ENCODE measurements at regions not wholly inside any gene's neighbourhood (a gene's known extent, or its start where the extent isn't known, plus 50 kb on each side); places are given as distances from the start of the nearest gene placed in this dataset.

DNA sequence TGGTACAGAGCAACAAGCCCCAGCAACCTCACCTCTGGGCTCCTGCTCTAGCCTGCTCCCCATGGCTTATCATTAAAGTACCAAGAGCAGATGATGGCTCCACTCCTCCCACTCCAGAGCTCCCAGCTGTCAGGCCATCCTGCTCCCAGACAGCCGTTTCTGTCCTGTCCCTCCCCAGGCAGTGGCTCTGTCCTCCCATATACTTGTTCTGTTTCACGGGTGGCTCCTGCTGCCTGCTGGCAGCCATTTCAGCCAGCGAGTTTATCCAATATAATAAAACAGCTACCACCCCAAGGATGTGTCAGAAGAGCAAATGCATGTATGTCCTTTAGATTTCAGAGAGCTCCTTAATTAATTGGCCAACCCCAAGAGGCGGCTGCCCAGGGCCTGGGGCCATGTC lies 79.4 kb upstream of the VSTM2B start:
- no peaks in the 10 kb centered on the region for H4K20me1 ChIP-seq (replicated peaks in 1 of 2; ENCODE audit: control insufficient read depth in 1 of 2, insufficient read depth in 2 of 2, low read length in 2 of 2)
- no peak overlapping the region for H2AK5ac ChIP-seq (ENCODE audit: low read depth, low read length)
- H3K4me2 ChIP-seq (ENCODE audit: insufficient read depth in 1 of 2, low read depth in 2 of 2, low read length in 2 of 2) = no peak overlapping the region
- no peak overlapping the region for H3K9ac ChIP-seq (replicated peaks in 1 of 4; ENCODE audit: extremely low read depth in 1 of 4, low read depth in 3 of 4, low read length in 3 of 4)
- H3K79me2 ChIP-seq (ENCODE audit: control insufficient read depth in 1 of 2, insufficient read depth in 2 of 2, low read length in 2 of 2) = no peaks in the 10 kb centered on the region
- no peak overlapping the region for H2BK20ac ChIP-seq (ENCODE audit: low read length)
- WGBS, 2 experiments (ENCODE audit: extremely low coverage in 1 of 2, insufficient coverage in 1 of 2, insufficient read length in 1 of 2, insufficient replicate concordance in 2 of 2, low coverage in 1 of 2, low lambda C conversion rate in 2 of 2, missing lambda C conversion rate in 1 of 2) = 86% methylated on average over 4 of the region's 4 CpGs; no CpG with 5 or more reads in 1 of the 2 experiments
- H4K5ac ChIP-seq (ENCODE audit: insufficient read length, low read depth, low read length) = no peak overlapping the region
- H3K27me3 ChIP-seq (replicated peaks in 1 of 4; ENCODE audit: control insufficient read depth in 3 of 4, extremely low read depth in 1 of 4, insufficient read depth in 3 of 4, low read length in 3 of 4) = no peaks in the 10 kb centered on the region
- no peak overlapping the region for H3K4ac ChIP-seq (replicated peaks; ENCODE audit: insufficient read length, low read depth, low read length)
- peak in 1 of 2 experiments; percentile 13 for DNase-seq (ENCODE audit: low read depth in 1 of 2, low spot score in 2 of 2)
- no peak overlapping the region for H2BK120ac ChIP-seq (replicated peaks; ENCODE audit: low read depth, low read length)
- ChIA-PET POLR2A (ENCODE audit: partially characterized antibody) (no interaction called here), CTCF (ENCODE audit: partially characterized antibody) (interaction anchor here (0.9 to 1.8 kb wide), 2 partner anchors 27 to 33 kb away, joined by 3 to 4 read pairs; no protein-coding TSS in a partner anchor)
- no peak overlapping the region for H2BK15ac ChIP-seq (ENCODE audit: low read length)
- no peak overlapping the region for H4K8ac ChIP-seq (ENCODE audit: extremely low read depth, insufficient read depth, low read length)
- no peak overlapping the region for H2BK12ac ChIP-seq (ENCODE audit: low read depth, low read length)
- no peak overlapping the region for H4K91ac ChIP-seq (replicated peaks; ENCODE audit: insufficient read length, low read length)
- FAIRE-seq = no peak
- H3K4me1 ChIP-seq (replicated peaks in 1 of 4; ENCODE audit: control insufficient read depth in 3 of 4, insufficient read depth in 4 of 4, low read length in 3 of 4) = no peaks in the 10 kb centered on the region
- no peak overlapping the region for H3K56ac ChIP-seq (replicated peaks; ENCODE audit: insufficient read length, low read depth, low read length)
- H3K18ac ChIP-seq (ENCODE audit: extremely low read depth, low read length) = no peak overlapping the region
- H3K23me2 ChIP-seq (ENCODE audit: low read depth, low read length) = no peaks in the 10 kb centered on the region
- TF ChIP-seq JUND (IDR thresholded peaks at IDR 0.05; ENCODE audit: low read length) (no peak), NRF1 (IDR thresholded peaks at IDR 0.05; ENCODE audit: low read depth, low read length) (no peak), EZH2 (IDR thresholded peaks at IDR 0.05; ENCODE audit: low read depth, low read length, severe bottlenecking) (no peak), PHF8 (conservative IDR thresholded peaks at IDR 0.05; ENCODE audit: low read depth, low read length) (no peak), KDM1A (IDR thresholded peaks at IDR 0.05; ENCODE audit: borderline replicate concordance, low read length) (no peak), CHD2 (IDR thresholded peaks at IDR 0.05; ENCODE audit: low read length) (no peak), TBP (IDR thresholded peaks at IDR 0.05; ENCODE audit: low read depth, low read length) (no peak)
- TF ChIP-seq, protein P1, sequence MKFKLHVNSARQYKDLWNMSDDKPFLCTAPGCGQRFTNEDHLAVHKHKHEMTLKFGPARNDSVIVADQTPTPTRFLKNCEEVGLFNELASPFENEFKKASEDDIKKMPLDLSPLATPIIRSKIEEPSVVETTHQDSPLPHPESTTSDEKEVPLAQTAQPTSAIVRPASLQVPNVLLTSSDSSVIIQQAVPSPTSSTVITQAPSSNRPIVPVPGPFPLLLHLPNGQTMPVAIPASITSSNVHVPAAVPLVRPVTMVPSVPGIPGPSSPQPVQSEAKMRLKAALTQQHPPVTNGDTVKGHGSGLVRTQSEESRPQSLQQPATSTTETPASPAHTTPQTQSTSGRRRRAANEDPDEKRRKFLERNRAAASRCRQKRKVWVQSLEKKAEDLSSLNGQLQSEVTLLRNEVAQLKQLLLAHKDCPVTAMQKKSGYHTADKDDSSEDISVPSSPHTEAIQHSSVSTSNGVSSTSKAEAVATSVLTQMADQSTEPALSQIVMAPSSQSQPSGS (IDR thresholded peaks at IDR 0.05; ENCODE audit: low read length) = no peak
- TF ChIP-seq, protein P2, sequence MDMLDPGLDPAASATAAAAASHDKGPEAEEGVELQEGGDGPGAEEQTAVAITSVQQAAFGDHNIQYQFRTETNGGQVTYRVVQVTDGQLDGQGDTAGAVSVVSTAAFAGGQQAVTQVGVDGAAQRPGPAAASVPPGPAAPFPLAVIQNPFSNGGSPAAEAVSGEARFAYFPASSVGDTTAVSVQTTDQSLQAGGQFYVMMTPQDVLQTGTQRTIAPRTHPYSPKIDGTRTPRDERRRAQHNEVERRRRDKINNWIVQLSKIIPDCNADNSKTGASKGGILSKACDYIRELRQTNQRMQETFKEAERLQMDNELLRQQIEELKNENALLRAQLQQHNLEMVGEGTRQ (IDR thresholded peaks at IDR 0.05; ENCODE audit: low read length) = no peak
- H3K36me3 ChIP-seq (ENCODE audit: control insufficient read depth in 2 of 4, insufficient read depth in 4 of 4, low read length in 3 of 4) = no peaks in the 10 kb centered on the region
- no peaks in the 10 kb centered on the region for H3K79me1 ChIP-seq (ENCODE audit: low read depth, low read length)
- H3K14ac ChIP-seq (ENCODE audit: insufficient read length) = no peak overlapping the region
- no peak overlapping the region for H2AFZ ChIP-seq (ENCODE audit: low read length)
- H3K27ac ChIP-seq (ENCODE audit: low read depth, low read length) = no peak overlapping the region
- H2BK5ac ChIP-seq (ENCODE audit: low read depth, low read length) = no peak overlapping the region
- H3K23ac ChIP-seq (ENCODE audit: insufficient read length) = no peak overlapping the region
- peaks cover 0 to 3% of the 10 kb centered on the region in 2 experiments; a peak in 1 of 4 replicates for H3K9me3 ChIP-seq (ENCODE audit: insufficient read depth in 2 of 2, low read depth in 1 of 2, low read length in 1 of 2)
- H3K4me3 ChIP-seq (ENCODE audit: extremely low read depth in 1 of 4, insufficient read depth in 2 of 4, low read depth in 3 of 4, low read length in 4 of 4) = no peak overlapping the region
